ENCODE measurements at regions not wholly inside any gene's neighbourhood (a gene's known extent, or its start where the extent isn't known, plus 50 kb on each side); places are given as distances from the start of the nearest gene placed in this dataset.

- TF ChIP-seq CTCF (IDR thresholded peaks at IDR 0.05): no peak
- TF ChIP-seq POLR2AphosphoS5 (IDR thresholded peaks at IDR 0.05): no peak
- no peak for TF ChIP-seq EP300 (IDR thresholded peaks at IDR 0.05)
- no peak for TF ChIP-seq POLR2A (IDR thresholded peaks at IDR 0.05)
Observed at GRCh38 chr4:19880206-19880605, 371.5 kb upstream of the SLIT2 start.
